Tibial nerve (tissue), 4 donors: ENCODE measurements at regions not wholly inside any gene's neighbourhood (a gene's known extent, or its start where the extent isn't known, plus 50 kb on each side); places are given as distances from the start of the nearest gene placed in this dataset.

Experiments
- EP300 ChIP-seq, 2 donors: sonication (generic); formaldehyde crosslinking; IDR thresholded peaks; one replicate each; pipeline ENCODE4 v1.6.1; 2017; ENCODE audit warnings: antibody characterized with exemption in 2 of 2, mild to moderate bottlenecking in 1 of 2
- POLR2A ChIP-seq, 2 donors: fragments of 450-650 bp; IDR thresholded peaks; one replicate each; pipeline ENCODE4 v1.6.1; 2017; ENCODE audit warnings: antibody characterized with exemption in 2 of 2, mild to moderate bottlenecking in 2 of 2, moderate library complexity in 2 of 2
- TF ChIP-seq, protein P1 (sequence below), 5 experiments: fragments of 200-600 bp in 3 of 5; fragments of 450-650 bp in 2 of 5; sonication (generic) in 3 of 5; IDR thresholded peaks; one replicate each; pipeline ENCODE4 v1.5.1; 2016 to 2019; ENCODE audit warnings: antibody characterized with exemption in 5 of 5, mild to moderate bottlenecking in 3 of 5, moderate library complexity in 2 of 5

DNA sequence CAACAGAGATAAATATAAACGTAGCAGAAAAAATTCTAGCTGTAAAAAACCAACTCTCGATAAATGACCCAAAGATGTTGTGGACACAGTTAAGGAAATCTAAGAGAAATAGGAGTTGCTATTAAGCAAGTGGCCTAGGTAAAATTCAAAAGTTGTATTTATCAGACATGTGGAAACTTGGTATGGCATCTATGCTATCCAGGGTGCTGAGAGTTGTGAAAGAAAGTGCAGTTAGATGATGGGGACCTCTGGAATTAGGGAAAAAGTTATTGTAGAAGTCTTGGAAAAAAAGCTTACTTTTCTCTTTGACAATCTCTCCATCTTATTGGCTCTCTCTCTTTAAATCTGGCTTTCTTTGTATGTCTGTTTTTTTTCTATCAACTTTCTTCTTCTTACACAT, 1090.9 kb downstream of the TBL1XR1 start:
- TF ChIP-seq POLR2A (IDR thresholded peaks at IDR 0.05) (no peak), EP300 (IDR thresholded peaks at IDR 0.05) (no peak)
- TF ChIP-seq, protein P1, sequence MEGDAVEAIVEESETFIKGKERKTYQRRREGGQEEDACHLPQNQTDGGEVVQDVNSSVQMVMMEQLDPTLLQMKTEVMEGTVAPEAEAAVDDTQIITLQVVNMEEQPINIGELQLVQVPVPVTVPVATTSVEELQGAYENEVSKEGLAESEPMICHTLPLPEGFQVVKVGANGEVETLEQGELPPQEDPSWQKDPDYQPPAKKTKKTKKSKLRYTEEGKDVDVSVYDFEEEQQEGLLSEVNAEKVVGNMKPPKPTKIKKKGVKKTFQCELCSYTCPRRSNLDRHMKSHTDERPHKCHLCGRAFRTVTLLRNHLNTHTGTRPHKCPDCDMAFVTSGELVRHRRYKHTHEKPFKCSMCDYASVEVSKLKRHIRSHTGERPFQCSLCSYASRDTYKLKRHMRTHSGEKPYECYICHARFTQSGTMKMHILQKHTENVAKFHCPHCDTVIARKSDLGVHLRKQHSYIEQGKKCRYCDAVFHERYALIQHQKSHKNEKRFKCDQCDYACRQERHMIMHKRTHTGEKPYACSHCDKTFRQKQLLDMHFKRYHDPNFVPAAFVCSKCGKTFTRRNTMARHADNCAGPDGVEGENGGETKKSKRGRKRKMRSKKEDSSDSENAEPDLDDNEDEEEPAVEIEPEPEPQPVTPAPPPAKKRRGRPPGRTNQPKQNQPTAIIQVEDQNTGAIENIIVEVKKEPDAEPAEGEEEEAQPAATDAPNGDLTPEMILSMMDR (IDR thresholded peaks at IDR 0.05) = no peak
